ENCODE measurements at regions not wholly inside any gene's neighbourhood (a gene's known extent, or its start where the extent isn't known, plus 50 kb on each side); places are given as distances from the start of the nearest gene placed in this dataset.
A peak's percentile ranks its signal among the peaks of the same experiment; 100 is the strongest.

GRCh38 chr16:11401161-11402050 lies 56.1 kb downstream of the RMI2 start:
- DNase-seq (ENCODE audit: low spot score), result no peak

- DNase-seq (ENCODE audit: low spot score), result no peak
Observed at GRCh38 chr16:11402051-11402744, 56.9 kb downstream of the RMI2 start.

GRCh38 chr16:11402745-11403533 lies 57.7 kb downstream of the RMI2 start:
- no peak for DNase-seq (ENCODE audit: low spot score)

DNA sequence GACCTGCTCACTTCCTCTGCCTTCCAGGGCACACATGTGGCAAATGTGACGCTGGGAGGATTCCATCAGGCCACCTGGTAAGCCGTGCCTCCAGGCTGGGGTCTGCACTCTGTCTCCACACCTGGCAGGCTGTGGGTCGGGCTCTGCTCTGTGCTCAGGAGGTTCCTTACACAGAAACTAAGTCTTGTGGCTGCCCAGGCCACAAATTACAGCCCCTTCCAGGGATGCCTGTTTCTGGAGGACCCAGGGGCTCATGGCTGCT lies 58.2 kb downstream of the RMI2 start:
- no peak for DNase-seq (ENCODE audit: low spot score)

DNA sequence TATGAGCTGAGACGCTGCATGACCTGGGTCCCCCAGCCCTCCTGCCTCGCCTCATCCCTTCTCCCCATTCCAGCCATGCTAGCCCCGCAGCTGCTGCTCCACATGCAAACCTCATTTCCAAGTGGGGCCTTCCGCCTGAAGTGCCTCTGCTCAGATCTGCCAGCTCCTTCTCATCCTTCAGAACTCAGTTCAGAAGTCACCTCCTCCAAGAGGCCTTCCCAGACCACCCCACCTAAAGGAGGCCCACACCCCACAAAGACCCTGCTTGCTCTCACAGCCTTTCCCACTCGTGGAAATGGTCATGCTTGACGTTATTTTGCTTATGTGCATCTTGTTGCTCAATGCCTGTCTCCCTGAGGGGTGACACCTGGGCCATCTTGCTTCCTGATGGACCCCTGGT lies 58.7 kb downstream of the RMI2 start:
- DNase-seq (ENCODE audit: low spot score), result no peak

- no peak for DNase-seq (ENCODE audit: low spot score)
Observed at GRCh38 chr16:11404603-11405002, 59.3 kb downstream of the RMI2 start.

GRCh38 chr16:11405331-11406176 lies 60.3 kb downstream of the RMI2 start:
- DNase-seq (ENCODE audit: low spot score), result peak; percentile 34

- DNase-seq (ENCODE audit: low spot score), result no peak
Observed at GRCh38 chr16:11406177-11406560, 60.9 kb downstream of the RMI2 start.

DNA sequence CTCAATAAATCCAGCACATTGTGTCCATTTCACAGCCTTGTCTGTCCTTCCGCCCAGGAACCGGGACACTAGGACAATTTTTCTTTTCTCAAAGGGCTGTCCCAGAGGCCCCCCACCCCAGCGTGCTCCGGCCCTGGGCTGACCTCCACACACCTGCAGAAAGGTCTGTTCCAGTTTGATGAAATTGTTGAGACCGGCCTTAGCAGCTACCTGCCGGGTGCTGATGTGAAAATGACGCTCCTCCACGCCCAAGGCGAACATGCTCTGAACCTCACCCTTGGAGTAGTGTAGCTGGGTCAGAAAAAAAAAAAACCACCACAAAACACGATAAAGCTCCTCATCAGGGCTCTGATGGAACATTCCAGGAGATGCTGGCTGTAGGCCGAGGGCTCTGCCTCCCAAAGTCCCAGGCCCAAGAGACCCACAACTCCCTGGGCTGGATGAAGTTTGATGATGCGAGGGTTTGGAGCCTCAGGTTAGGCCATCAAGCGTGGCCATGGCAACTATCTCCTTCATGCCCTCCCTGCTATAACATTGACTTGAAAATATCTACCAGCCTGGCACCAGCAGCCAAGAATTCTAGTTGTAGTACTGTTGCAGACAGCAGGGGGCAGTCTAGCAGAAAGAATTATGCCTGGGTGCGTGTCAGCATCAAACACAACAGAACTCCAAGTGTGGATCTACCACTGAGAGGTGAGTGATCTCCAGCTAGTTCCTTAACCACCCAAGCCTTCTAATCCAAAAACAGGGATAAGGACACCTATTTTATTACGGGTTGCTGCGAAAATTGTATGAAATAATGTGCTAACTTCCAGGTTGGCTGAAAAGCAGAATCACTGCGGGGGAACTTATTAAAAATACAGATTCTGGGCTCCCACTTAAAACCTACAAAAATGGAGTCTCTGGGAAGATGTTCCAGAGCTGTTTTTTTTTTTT lies 62.1 kb downstream of the RMI2 start:
- DNase-seq (ENCODE audit: low spot score), result peak; percentile 65

DNA sequence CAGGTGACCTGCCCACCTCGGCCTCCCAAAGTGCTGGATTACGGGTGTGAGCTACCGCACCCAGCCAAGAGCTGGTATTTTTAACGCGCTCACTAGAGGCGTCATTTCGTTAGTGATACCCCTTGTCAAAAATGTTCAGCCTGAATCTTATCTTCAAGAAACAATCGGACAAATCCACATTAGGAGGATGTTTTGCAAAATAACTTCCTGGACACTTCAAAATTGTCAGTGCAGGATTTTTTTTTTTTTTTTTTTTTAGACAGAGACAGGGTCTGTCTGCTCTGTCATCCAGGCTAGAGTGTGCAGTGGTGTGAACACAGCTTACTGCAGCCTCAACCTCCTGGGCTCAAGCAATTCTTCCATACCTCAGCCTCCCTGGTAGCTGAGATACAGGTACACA lies 63.0 kb downstream of the RMI2 start:
- no peak for DNase-seq (ENCODE audit: low spot score)

DNA sequence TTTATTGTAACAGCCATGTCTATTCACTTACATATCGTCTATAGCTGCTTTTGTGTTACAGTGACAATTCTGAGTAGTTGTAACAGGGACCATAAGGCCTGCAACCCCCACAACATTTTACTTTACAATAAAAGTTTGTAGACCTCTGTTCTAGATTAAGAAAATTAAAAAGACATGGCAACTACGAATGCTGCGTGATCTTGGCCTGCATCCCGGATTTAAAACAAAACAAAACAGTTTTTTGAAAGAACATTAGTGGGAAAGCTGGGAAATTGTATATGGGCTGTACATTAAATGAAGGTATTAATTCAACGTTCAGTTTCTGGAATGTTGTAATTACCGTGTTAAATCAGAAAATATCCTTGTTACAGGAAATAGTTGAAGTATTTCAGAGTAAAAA lies 64.1 kb downstream of the RMI2 start:
- DNase-seq (ENCODE audit: low spot score), result no peak

GRCh38 chr16:11410376-11411058 lies 65.3 kb downstream of the RMI2 start:
- no peak for DNase-seq (ENCODE audit: low spot score)

- no peak for DNase-seq (ENCODE audit: low spot score)
Observed at GRCh38 chr16:11411059-11411550, 65.8 kb downstream of the RMI2 start.

DNA sequence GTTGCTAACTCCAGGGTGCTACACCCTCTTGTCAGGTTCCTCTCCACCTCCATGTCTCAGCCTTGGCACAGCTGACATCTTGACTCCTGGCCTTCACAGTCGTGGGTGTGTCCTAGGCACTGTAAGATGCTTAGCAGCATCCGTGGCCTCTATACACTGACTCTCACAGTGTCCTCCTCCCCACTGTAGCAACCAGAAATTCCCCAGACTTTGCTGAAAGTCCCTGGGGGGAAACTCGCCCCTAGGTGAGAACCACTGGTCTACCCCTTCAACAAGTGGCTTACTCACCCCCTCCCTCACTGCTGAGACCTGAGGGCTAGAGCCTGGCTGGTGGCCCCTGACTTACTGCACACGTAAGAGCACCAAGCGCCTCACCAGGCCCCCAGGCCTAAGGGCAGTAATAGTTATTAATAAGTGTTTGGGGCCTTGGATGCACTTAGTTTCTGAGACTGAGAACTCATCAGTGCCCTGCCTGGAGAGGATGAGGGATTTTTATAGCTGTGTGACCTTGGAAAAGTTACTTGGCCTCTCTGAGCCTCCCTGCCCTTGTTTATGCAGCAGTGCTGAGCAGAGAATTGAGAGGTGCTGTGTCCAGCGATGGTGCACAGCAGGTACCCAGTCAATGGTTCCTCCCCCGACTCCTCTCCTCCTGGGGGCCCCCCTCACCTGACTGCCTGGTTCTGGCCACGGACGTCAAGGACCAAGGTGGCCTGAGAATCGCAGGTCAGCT lies 67.1 kb downstream of the RMI2 start:
- no peak for DNase-seq (ENCODE audit: low spot score)

- DNase-seq (ENCODE audit: low spot score), result no peak
Observed at GRCh38 chr16:11412965-11413887, 68.0 kb downstream of the RMI2 start.

GRCh38 chr16:11413907-11414595 lies 68.8 kb downstream of the RMI2 start:
- DNase-seq (ENCODE audit: low spot score), result no peak
